PC-3 (cell line): ENCODE measurements at regions not wholly inside any gene's neighbourhood (a gene's known extent, or its start where the extent isn't known, plus 50 kb on each side); places are given as distances from the start of the nearest gene placed in this dataset.

Experiments used
- ATAC-seq: fragments of 200-7000 bp; cut with Tn5 transposase; 2 replicates; pipeline ENCODE4 v1.9.1; 2020; ENCODE audit warnings: mild to moderate bottlenecking, moderate library complexity
- BruUV-seq: library from RNA; stranded (reverse); fragments of 400-500 nt; replicated peaks from 2 replicates; lab custom pipeline; 2021; lab: Mats Ljungman, UMichigan
- CTCF ChIA-PET: fragments of 300-600 bp; sonication (Branson Sonifier 250); formaldehyde crosslinking; loops from one replicate; lab custom pipeline; 2022; ENCODE audit warnings: antibody characterized with exemption; lab: Charles Lee
- POLR2A ChIA-PET: fragments of 300-600 bp; sonication (Branson Sonifier 250); formaldehyde crosslinking; loops from one replicate; lab custom pipeline; 2022; ENCODE audit warnings: antibody characterized with exemption; ENCODE audit not compliant: unreplicated experiment; lab: Charles Lee
- DNase-seq: peaks from one replicate; pipeline ENCODE4 v3.0.0-alpha.2; 2015
- H2AFZ ChIP-seq: fragments of 300-600 bp; sonication (generic); 2 replicates; pipeline ENCODE4 v1.6.0; 2016; ENCODE audit warnings: antibody characterized with exemption, low read length
- H3F3A ChIP-seq: fragments of 300-600 bp; sonication (generic); one replicate; pipeline ENCODE4 v1.6.0; 2017; ENCODE audit warnings: antibody characterized with exemption, low read length, control low read depth, mild to moderate bottlenecking; ENCODE audit not compliant: unreplicated experiment
- H3K27ac ChIP-seq: fragments of 300-600 bp; sonication (generic); 2 replicates; pipeline ENCODE4 v1.5.1; 2016; ENCODE audit warnings: mild to moderate bottlenecking, low read length
- H3K27me3 ChIP-seq: fragments of 300-600 bp; sonication (generic); 2 replicates; pipeline ENCODE4 v1.6.1; 2016; ENCODE audit warnings: low read length, mixed read lengths
- H3K36me3 ChIP-seq: fragments of 300-600 bp; sonication (generic); 2 replicates; pipeline ENCODE4 v1.6.1; 2016; ENCODE audit warnings: low read depth, mixed run types, low read length, mixed read lengths
- H3K4me1 ChIP-seq: fragments of 300-600 bp; sonication (generic); 2 replicates; pipeline ENCODE4 v1.5.1; 2016; ENCODE audit warnings: low read length; ENCODE audit not compliant: insufficient read depth
- H3K4me2 ChIP-seq: fragments of 300-600 bp; sonication (generic); 2 replicates; pipeline ENCODE4 v1.6.0; 2016; ENCODE audit warnings: low read length
- H3K4me3 ChIP-seq: fragments of 300-600 bp; sonication (generic); 2 replicates; pipeline ENCODE4 v1.5.1; 2016; ENCODE audit warnings: mild to moderate bottlenecking, low read length, mixed read lengths
- H3K79me2 ChIP-seq: fragments of 300-600 bp; sonication (generic); 2 replicates; pipeline ENCODE4 v1.6.1; 2017; ENCODE audit warnings: low read length, mixed read lengths
- H3K9ac ChIP-seq: fragments of 300-600 bp; sonication (generic); 2 replicates; pipeline ENCODE4 v1.6.0; 2016; ENCODE audit warnings: mild to moderate bottlenecking, low read length
- H3K9me2 ChIP-seq: fragments of 300-600 bp; sonication (generic); replicated peaks from 2 replicates; pipeline ENCODE4 v1.6.1; 2016; ENCODE audit warnings: mixed run types, low read length, mixed read lengths
- H3K9me3 ChIP-seq: fragments of 300-600 bp; sonication (generic); 2 replicates; pipeline ENCODE4 v1.6.1; 2016; ENCODE audit warnings: low read length, mixed read lengths
- H4K20me1 ChIP-seq: fragments of 300-600 bp; sonication (generic); 2 replicates; pipeline ENCODE4 v1.6.1; 2016; ENCODE audit warnings: low read length, mixed read lengths
- EZH2 ChIP-seq: fragments of 300-600 bp; sonication (generic); IDR thresholded peaks from one replicate; pipeline ENCODE4 v1.6.1; 2017; ENCODE audit warnings: antibody characterized with exemption, mild to moderate bottlenecking, low read length; ENCODE audit not compliant: unreplicated experiment
- EZH2phosphoT487 ChIP-seq: fragments of 300-600 bp; sonication (generic); IDR thresholded peaks from 2 replicates; pipeline ENCODE4 v1.6.1; 2018; ENCODE audit warnings: mild to moderate bottlenecking, antibody characterized with exemption, low read length, borderline replicate concordance
- intact Hi-C: fragments of 100-400 bp; cut with micrococcal nuclease; formaldehyde crosslinking; loops from 2 replicates; pipeline ENCODE4 v1.9.0; 2023
- TF ChIP-seq, protein P1 (sequence below): fragments of 300-600 bp; sonication (generic); conservative IDR thresholded peaks from 2 replicates; pipeline ENCODE4 v1.5.1; 2017; ENCODE audit warnings: antibody characterized with exemption, low read depth, mild to moderate bottlenecking, low read length

GRCh38 chrX:116276261-116276660 lies 105.7 kb downstream of the AGTR2 start:
- Histone ChIP-seq H4K20me1 (no peaks in the 10 kb centered on the region), H3K9ac (no peak overlapping the region), H3K4me1 (peaks cover 30% of the 10 kb centered on the region), H3K4me2 (no peak overlapping the region), H3K27me3 (no peaks in the 10 kb centered on the region), H3K79me2 (no peaks in the 10 kb centered on the region), H3K9me3 (no peaks in the 10 kb centered on the region; the same call in 1 of the 2 replicates), H3K4me3 (no peak overlapping the region), H3K9me2 (no peaks in the 10 kb centered on the region), H3K27ac (peak overlapping the region; percentile 7; the same call in 1 of the 2 replicates), H3F3A (no peaks in the 10 kb centered on the region), H3K36me3 (no peaks in the 10 kb centered on the region), H2AFZ (no peak overlapping the region)
- intact Hi-C loops: no loop called here
- BruUV-seq: no TSS peak
- DNase-seq (no peak), ATAC-seq (no peak)
- CTCF ChIA-PET: no interaction called here
- POLR2A ChIA-PET: no interaction called here
- TF ChIP-seq EZH2phosphoT487: no peak
- no peak for TF ChIP-seq EZH2
- TF ChIP-seq, protein P1, sequence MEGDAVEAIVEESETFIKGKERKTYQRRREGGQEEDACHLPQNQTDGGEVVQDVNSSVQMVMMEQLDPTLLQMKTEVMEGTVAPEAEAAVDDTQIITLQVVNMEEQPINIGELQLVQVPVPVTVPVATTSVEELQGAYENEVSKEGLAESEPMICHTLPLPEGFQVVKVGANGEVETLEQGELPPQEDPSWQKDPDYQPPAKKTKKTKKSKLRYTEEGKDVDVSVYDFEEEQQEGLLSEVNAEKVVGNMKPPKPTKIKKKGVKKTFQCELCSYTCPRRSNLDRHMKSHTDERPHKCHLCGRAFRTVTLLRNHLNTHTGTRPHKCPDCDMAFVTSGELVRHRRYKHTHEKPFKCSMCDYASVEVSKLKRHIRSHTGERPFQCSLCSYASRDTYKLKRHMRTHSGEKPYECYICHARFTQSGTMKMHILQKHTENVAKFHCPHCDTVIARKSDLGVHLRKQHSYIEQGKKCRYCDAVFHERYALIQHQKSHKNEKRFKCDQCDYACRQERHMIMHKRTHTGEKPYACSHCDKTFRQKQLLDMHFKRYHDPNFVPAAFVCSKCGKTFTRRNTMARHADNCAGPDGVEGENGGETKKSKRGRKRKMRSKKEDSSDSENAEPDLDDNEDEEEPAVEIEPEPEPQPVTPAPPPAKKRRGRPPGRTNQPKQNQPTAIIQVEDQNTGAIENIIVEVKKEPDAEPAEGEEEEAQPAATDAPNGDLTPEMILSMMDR: no peak

DNA sequence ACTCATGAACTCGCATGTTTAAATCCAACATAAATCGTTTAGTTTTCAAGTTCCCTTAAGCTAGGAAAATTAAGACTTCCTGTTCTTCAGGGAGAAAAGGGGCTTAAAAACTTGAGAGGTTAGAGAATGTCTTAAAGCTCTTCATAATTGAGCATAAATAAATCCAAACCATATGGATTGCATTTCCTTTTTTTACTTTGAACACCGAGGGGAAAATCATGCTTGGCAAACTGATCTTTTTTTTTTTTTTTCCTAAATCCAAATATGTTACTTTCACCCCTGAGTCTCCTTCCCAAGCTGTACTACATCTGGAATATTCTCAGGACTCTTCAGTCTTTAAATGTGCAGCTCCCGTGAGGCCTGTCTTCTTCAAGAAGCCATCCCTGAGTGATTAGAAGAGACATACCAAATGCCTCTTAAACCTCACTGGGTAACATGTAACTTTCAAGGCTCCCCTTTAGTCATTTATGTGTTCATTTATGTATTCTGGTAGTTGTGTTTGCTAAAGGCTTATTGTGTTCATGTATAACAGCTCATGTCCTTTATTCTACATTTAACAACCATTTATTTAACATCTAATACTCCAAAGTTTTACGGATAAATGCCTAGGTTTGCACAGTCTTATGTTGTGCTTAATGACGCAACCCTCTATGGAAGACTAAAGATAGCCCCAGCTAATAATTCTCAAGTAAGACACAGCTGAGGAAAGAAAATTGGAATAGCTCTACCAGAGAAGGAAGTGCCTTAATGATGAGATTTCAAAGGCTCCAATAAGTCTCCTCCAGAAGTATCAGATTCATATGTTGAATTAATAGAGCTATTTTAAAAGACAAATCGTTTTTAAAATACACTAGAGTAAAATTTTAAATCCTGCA lies 107.0 kb downstream of the AGTR2 start:
- Histone ChIP-seq H3K4me3 (no peak overlapping the region), H3K36me3 (no peaks in the 10 kb centered on the region), H3K9me2 (no peaks in the 10 kb centered on the region), H3K27me3 (no peaks in the 10 kb centered on the region), H3K9me3 (no peaks in the 10 kb centered on the region; the same call in 1 of the 2 replicates), H4K20me1 (no peaks in the 10 kb centered on the region), H3K4me2 (no peak overlapping the region), H2AFZ (no peak overlapping the region), H3K27ac (no peak overlapping the region), H3K4me1 (peaks cover 24% of the 10 kb centered on the region), H3F3A (no peaks in the 10 kb centered on the region), H3K9ac (no peak overlapping the region), H3K79me2 (no peaks in the 10 kb centered on the region)
- POLR2A ChIA-PET: no interaction called here
- ATAC-seq (no peak), DNase-seq (no peak)
- CTCF ChIA-PET: no interaction called here
- no TSS peak for BruUV-seq
- intact Hi-C loops: no loop called here
- TF ChIP-seq EZH2 (no peak), EZH2phosphoT487 (no peak)
- TF ChIP-seq, protein P1: no peak

DNA sequence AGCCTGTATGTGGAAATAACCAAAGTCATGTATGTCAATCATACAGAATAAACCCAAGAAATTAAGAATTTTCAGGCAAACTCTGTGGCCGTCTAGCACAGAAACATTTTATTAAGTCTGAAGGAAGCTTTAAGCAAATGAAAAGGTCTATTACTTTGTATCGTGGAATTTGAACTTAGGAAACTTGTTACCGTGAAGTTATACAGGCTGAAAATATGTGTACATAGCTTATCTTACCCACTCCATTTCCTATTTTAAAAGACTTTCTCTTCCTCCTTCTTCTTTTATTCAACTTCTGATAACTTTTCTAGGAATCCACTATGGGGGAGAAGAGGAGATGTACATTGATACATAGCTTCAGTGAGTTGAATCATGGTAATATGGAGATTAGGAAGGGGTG lies 108.3 kb downstream of the AGTR2 start:
- H3K4me1 ChIP-seq: peaks cover 13% of the 10 kb centered on the region
- no peak overlapping the region for H3K4me2 ChIP-seq
- H3K9me3 ChIP-seq: no peaks in the 10 kb centered on the region; the same call in 1 of the 2 replicates
- POLR2A ChIA-PET: no interaction called here
- CTCF ChIA-PET: no interaction called here
- no TSS peak for BruUV-seq
- no peak for DNase-seq
- no peak overlapping the region for H3K27ac ChIP-seq
- no peaks in the 10 kb centered on the region for H3K36me3 ChIP-seq
- no peaks in the 10 kb centered on the region for H3F3A ChIP-seq
- H3K9ac ChIP-seq: no peak overlapping the region
- intact Hi-C loops: no loop called here
- no peaks in the 10 kb centered on the region for H3K27me3 ChIP-seq
- H3K79me2 ChIP-seq: no peaks in the 10 kb centered on the region
- no peaks in the 10 kb centered on the region for H4K20me1 ChIP-seq
- H3K4me3 ChIP-seq: no peak overlapping the region
- TF ChIP-seq, protein P1: no peak
- TF ChIP-seq EZH2phosphoT487 (no peak), EZH2 (no peak)
- no peaks in the 10 kb centered on the region for H3K9me2 ChIP-seq
- no peak for ATAC-seq
- no peak overlapping the region for H2AFZ ChIP-seq
